ENCODE measurements at regions not wholly inside any gene's neighbourhood (a gene's known extent, or its start where the extent isn't known, plus 50 kb on each side); places are given as distances from the start of the nearest gene placed in this dataset.

GRCh38 chr1:67626861-67627235, 58.2 kb upstream of the GADD45A start:
- no CpG with 5 or more reads among the region's 1 CpG for WGBS (ENCODE audit: extremely low coverage, insufficient read length, low lambda C conversion rate)
- H3K27ac Mint-ChIP-seq: no peak overlapping the region
- H3K27ac ChIP-seq (ENCODE audit: insufficient read length, low read depth, low read length): no peak overlapping the region
- H3K27me3 Mint-ChIP-seq (ENCODE audit: low read depth): peaks cover 8% of the 10 kb centered on the region; the same call in 1 of the 2 replicates
- no peaks in the 10 kb centered on the region for H3K9me3 Mint-ChIP-seq
- DNase-seq: no peak
- TF ChIP-seq CTCF (conservative IDR thresholded peaks at IDR 0.05): no peak
- H3K23ac ChIP-seq (ENCODE audit: insufficient read length, low read depth, low read length): no peak overlapping the region
- no peaks in the 10 kb centered on the region for H3K9me3 ChIP-seq (ENCODE audit: control insufficient read depth, low read depth, low read length)
- no peak overlapping the region for H3T11ph ChIP-seq (ENCODE audit: low read length)
- no peaks in the 10 kb centered on the region for H4K20me1 ChIP-seq (ENCODE audit: control insufficient read depth, insufficient read depth, insufficient read length)
- no peak overlapping the region for H4K91ac ChIP-seq (ENCODE audit: insufficient read length, low read depth, low read length)
- no peak overlapping the region for H3K9ac ChIP-seq (ENCODE audit: extremely low read depth, insufficient read length, low read length)
- H3K18ac ChIP-seq (ENCODE audit: insufficient read length, low read depth, low read length): no peak overlapping the region
- no peak overlapping the region for H3K4me2 ChIP-seq (ENCODE audit: insufficient read depth, insufficient read length, low read length)
- H3K36me3 Mint-ChIP-seq (ENCODE audit: insufficient read depth in 1 of 3, low read depth in 3 of 3): no peaks in the 10 kb centered on the region; a peak in 1 of 7 replicates
- no peaks in the 10 kb centered on the region for H3K79me2 ChIP-seq (ENCODE audit: insufficient read depth, low read length)
- no peaks in the 10 kb centered on the region for H3K27me3 ChIP-seq (ENCODE audit: insufficient read depth, low read length)
- H2BK120ac ChIP-seq (ENCODE audit: low read depth, low read length, poor library complexity, severe bottlenecking): no peak overlapping the region
- H3K79me1 ChIP-seq (ENCODE audit: insufficient read depth, low read depth, low read length, poor library complexity, severe bottlenecking): no peaks in the 10 kb centered on the region
- H2BK5ac ChIP-seq (ENCODE audit: insufficient read length, low read length): no peak overlapping the region
- H3K56ac ChIP-seq (ENCODE audit: insufficient read length, low read depth, low read length): no peak overlapping the region
- H3K4me1 ChIP-seq (ENCODE audit: insufficient read depth, low read length): no peaks in the 10 kb centered on the region
- no peak overlapping the region for H2BK20ac ChIP-seq (ENCODE audit: low read depth, low read length, poor library complexity, severe bottlenecking)
- H3K4me3 Mint-ChIP-seq: no peak overlapping the region
- no peak overlapping the region for H2BK15ac ChIP-seq (ENCODE audit: low read depth, low read length)
- no peak overlapping the region for H4K5ac ChIP-seq (ENCODE audit: insufficient read length, low read depth, low read length)
- H3K14ac ChIP-seq (ENCODE audit: insufficient read depth, low read length): no peak overlapping the region
- no peaks in the 10 kb centered on the region for H3K23me2 ChIP-seq (ENCODE audit: insufficient read length, low read depth, low read length, poor library complexity, severe bottlenecking)
- no peak overlapping the region for H2BK12ac ChIP-seq (ENCODE audit: insufficient read length, low read depth, low read length)
- H3K4ac ChIP-seq (ENCODE audit: low read depth, low read length): no peak overlapping the region
- H3K4me1 Mint-ChIP-seq: no peaks in the 10 kb centered on the region
- H2AFZ ChIP-seq (ENCODE audit: low read length): no peak overlapping the region
- H2AK5ac ChIP-seq (ENCODE audit: insufficient read length, low read length): no peak overlapping the region
- no peak overlapping the region for H4K8ac ChIP-seq (replicated peaks; ENCODE audit: insufficient read length, low read depth, low read length)

All from H9 (cell line).